Omental fat pad (tissue), 3 donors: ENCODE measurements at regions not wholly inside any gene's neighbourhood (a gene's known extent, or its start where the extent isn't known, plus 50 kb on each side); places are given as distances from the start of the nearest gene placed in this dataset.

ENCODE experiments used
- ATAC-seq: fragments of 150-250 bp; one replicate; pipeline ENCODE4 v1.9.1; 2016; ENCODE audit warnings: mild to moderate bottlenecking, moderate library complexity; ENCODE audit not compliant: low FRiP score
- DNase-seq: peaks from one replicate; pipeline ENCODE4 v3.0.0-alpha.2; 2019; ENCODE audit warnings: low spot score
- CTCF ChIP-seq, 3 donors: fragments of 450-650 bp; IDR thresholded peaks; one replicate each; pipeline ENCODE4 v1.5.1; 2016 to 2017; ENCODE audit warnings: antibody characterized with exemption in 3 of 3, mild to moderate bottlenecking in 3 of 3, moderate library complexity in 2 of 3

DNA sequence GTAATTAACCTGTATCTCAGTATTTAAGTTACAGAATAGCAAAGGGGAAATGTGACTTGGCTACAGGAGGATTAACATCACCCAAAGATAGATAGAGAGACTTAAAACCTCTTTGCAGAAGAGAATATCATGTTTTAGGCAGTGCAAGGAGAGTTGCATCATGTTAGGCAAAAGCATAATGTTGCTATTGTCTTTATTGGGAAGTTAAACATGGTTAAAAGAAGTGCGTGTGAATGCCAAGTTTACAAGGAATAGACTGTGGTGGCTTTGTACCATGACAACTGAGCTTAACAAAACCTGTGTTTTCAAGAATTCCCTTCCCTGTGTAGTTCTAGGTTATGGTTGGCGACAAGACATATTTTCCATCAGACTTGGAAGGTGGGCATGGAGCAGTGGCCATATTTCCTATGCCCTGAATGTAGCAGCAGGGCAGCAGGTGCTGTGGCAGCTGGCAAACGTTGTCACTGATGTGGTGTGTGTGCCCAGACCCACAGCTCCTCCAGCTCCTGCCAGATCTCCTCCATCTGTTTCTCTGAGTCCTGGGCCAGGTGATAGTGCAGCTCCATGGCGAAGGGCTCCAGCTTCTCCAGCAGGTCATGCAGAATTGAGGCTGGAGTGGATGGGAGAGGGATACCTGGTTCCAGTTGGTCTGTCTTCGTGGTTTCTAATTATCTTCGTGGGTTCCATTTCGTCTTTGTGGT is 163.3 kb downstream of the QRSL1 start:
- TF ChIP-seq CTCF (IDR thresholded peaks at IDR 0.05) = no peak
- no peak for ATAC-seq
- DNase-seq = no peak

GRCh38 chr6:106790935-106791334 is 161.6 kb downstream of the QRSL1 start:
- TF ChIP-seq CTCF (IDR thresholded peaks at IDR 0.05) = no peak
- DNase-seq = no peak
- no peak for ATAC-seq

DNA sequence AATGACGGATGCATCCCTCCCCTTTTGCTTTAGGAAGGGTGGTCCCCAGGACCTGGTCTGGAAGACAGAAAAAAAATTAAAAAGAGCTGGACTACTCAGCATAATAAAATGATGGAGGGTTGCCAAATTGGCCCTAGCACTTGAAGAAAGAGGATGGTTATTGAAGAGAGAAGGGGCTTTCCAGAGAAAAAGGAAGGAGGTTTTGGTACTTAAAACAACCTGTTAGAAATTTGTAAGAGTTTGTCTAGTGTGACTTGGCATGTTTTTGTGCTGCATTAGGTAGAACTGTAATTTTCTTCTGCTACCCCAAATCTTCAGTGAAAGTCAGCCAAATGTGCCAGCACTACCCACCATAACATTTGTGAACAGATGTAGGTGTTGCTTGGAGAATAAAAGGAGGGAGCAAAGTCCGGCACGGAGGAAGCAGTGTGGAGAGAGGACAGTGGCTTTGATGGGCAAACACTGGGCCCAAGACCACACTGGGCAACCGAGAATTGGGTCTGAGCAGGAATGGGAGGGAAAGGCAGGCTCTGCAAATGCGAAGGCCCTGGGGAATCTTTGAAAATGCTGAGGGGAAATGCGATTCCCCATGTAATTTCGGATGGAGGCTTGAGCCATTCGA is 160.9 kb downstream of the QRSL1 start:
- no peak for TF ChIP-seq CTCF (IDR thresholded peaks at IDR 0.05)
- DNase-seq = no peak
- ATAC-seq = no peak

- TF ChIP-seq CTCF (IDR thresholded peaks at IDR 0.05) = no peak
- ATAC-seq = no peak
- DNase-seq = no peak
These were observed 160.2 kb downstream of the QRSL1 start for GRCh38 chr6:106789428-106790148.

GRCh38 chr6:106788761-106789160 is 159.4 kb downstream of the QRSL1 start:
- no peak for TF ChIP-seq CTCF (IDR thresholded peaks at IDR 0.05)
- no peak for DNase-seq
- ATAC-seq = no peak

- no peak for DNase-seq
- no peak for TF ChIP-seq CTCF (IDR thresholded peaks at IDR 0.05)
- ATAC-seq = no peak
These were observed 158.2 kb downstream of the QRSL1 start for GRCh38 chr6:106787327-106788196.
